Inflammatory macrophage treated with lipopolysaccharide for 1 hour (primary cell): ENCODE measurements at regions not wholly inside any gene's neighbourhood (a gene's known extent, or its start where the extent isn't known, plus 50 kb on each side); places are given as distances from the start of the nearest gene placed in this dataset.
A peak's percentile ranks its signal among the peaks of the same experiment; 100 is the strongest.

Source experiments
- DNase-seq, 2 donors: peaks; one replicate each; pipeline ENCODE4 v3.0.0-alpha.2; 2020 to 2022

DNA sequence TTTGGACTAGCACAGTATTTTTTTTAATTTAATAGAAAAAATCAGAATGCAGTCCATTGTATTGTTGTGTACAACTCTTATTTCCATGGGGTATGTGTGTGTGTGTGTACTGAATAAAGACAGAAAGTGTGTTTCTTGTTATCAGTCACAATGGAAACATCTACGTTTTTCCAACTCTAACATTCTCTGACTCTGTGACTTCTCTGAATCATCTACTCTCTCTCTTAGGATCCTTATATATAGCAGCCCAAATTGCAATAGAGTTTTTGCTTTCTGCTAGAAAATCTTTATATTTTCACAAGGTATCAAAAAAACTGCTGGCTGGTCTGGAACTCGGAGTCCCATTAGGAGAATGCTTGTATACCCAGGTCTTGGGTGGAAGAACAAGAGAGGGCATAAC lies 138.9 kb upstream of the ARID2 start:
- no peak for DNase-seq

DNA sequence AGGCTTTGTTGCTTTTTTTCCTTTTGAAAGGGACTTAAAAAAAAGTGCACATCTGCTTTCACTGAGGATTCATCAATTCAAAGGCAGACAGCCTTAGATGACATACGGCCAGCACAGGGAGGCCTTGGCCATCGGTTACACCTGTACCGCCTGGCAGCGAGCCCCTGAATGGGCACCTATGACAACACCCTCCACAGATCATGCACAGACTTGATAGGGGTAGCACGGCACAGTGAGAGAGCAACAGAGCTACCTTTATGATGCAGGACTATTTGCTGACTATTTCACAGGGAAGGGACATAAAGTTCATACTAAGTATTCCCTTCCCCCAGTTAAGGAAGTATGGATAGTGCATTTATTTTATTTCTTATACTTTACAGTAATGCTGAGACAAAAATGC lies 137.9 kb upstream of the ARID2 start:
- no peak for DNase-seq

DNA sequence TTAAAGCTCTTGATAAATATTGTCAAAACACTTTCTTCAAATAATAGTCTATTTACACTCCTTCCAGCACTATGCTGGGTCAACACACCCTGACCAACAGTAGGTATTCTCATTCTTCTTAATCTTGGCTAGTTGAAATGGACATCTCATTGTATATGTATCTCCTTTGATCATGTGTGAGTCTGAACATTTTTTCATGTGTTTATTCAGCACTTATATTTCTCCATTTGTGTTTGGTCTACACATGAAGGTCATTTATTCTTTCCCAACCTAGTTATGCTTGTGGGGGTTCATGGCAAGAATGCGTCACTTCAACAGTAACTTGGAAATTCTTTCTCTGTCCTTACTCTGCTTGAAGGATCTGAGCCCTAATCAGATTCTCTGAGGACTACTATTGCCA lies 133.1 kb upstream of the ARID2 start:
- no peak for DNase-seq

DNA sequence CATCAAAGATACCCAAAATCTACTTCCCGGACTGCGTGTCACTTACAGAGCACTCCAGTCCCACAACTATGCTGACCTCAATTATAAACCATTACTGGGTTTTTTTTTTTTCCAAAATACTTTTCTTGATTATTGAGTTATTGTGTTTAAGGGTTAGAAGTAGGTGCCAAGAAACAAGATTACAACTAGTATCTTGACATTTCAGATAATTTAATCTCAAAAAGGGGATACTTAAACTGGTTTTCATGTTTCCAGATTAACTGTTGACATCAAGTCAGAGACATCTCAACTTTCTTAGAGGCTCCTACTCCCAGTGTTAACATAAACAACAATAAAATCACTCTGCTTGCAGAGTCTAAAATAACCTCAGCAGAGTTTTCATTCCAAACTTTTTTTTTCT lies 131.2 kb upstream of the ARID2 start:
- DNase-seq = no peak

DNA sequence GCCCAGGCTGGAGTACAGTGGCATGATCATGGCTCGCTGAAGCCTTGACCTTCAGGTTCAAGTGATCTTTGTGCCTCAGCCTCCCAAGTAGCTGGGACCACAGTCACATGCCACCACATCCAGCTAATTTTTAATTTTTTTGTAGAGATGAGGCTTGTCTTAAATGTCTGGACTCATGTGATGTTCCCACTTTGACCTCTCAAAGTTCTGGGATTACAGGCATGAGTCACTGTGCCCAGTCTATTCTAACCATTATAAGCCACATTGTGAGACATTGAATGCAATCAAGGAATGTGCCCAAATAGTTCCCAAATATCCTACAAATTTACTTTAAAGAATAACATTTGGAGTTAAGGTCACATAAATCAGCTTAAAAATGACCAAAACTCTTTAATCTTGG lies 130.7 kb upstream of the ARID2 start:
- no peak for DNase-seq

DNA sequence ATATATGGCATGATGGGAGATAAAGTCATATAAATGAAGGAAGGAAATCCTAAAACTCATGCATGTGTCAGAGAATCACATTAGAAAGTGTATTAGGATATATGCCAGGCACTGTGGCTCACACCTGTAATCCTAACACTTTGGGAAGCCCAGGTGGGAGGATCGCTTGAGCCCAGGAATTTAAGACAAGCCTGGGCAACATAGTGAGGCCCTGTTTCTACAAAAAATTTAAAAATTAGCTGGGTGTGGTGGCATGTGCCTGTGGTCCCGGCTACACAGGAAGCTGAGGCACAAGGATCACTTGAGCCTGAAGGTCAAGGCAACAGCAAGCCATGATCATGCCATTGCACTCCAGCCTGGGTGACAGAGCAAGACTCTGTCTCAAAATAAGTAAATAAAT lies 130.3 kb upstream of the ARID2 start:
- DNase-seq = no peak

DNA sequence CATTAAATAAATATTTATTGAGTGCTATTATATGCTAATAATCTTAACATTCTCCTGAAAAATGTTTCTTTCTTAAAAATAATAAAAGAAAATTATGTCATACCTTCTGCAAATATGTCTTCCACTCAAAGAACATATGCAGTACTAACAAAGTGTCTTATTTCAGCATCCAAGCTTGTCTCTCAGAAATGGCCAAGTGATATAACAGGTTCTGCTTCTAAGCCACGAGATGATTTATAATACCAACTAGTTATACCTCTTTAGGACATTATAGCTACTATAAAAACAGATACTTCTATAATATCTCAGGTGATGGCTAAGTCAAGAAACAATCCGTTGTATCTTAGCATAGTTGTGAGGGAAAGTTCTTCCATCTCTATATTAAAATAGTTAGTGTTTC lies 128.1 kb upstream of the ARID2 start:
- no peak for DNase-seq

DNA sequence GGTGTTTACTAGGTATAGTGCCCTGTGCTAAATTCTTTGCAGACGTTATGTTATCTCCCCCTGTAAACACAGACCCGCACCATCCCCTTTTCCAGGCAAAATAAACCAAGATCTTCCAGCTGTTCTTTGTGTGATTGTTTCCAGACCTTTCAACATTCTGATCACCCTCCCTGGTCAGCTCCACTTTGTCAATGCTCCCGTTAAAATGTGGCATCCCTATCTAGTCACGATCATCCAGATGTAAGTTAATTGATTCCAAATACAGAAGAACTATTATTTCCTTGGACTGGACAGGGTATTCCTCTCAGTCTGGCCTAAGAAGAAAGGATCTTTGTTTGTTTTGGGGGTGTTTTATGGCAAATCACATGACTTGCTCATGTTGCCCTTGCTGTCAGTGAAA lies 127.6 kb upstream of the ARID2 start:
- no peak for DNase-seq

DNA sequence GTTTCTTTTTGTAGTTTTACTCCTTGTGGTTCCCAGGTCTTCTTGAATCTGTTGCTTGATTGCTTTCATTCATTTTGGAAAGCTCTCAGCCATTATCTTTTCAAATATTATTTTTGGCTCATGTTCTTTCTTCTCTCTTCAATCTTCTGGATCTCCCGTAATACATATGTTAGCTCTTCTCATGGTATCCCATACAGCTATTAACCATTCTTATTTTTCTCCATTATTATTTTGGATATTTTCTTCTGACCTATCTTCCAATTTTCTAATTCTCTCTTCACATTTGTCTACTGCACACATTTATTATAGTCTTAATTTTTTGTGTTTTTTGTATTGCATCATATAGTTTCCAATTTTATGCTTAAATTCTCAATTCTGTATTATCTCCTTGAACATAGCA lies 123.9 kb upstream of the ARID2 start:
- DNase-seq = no peak

DNA sequence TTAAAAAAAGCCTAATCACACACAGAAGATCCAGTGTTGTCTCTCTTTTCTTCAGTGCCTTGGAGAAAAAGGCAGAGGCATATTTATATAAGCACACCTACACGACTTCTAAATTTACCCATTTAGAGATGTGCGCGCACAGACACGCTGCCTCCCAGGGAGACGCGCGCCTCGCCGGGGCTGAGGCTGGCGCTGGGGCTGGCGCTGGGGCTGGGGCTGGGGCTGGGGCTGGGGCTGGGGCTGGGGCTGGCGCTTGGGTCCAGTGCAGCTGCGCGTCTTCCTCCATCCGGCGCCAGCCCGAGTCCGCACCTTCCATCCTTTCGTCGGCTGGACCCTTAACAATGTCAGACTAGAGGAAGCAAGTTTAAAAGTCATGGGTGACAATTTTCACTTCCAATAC lies 118.4 kb upstream of the ARID2 start:
- DNase-seq = no peak

DNA sequence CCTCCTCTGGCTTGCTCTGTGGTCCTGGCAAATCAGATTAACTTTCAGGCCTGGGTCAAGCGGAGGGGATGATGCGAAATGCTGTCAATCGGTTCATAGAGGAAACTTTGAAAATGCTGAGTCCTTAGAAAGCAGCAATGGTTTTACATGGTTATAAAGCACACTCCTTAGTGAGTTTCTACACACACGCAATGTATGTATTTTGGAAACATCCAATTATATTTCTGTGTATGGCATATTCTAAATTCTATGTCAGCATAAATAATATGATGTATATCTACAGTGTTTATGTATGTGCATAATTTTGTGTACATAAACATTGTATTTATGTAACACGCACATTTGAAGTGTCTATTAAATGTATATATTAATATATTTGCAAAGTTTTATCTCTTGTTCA lies 118.0 kb upstream of the ARID2 start:
- DNase-seq = no peak

DNA sequence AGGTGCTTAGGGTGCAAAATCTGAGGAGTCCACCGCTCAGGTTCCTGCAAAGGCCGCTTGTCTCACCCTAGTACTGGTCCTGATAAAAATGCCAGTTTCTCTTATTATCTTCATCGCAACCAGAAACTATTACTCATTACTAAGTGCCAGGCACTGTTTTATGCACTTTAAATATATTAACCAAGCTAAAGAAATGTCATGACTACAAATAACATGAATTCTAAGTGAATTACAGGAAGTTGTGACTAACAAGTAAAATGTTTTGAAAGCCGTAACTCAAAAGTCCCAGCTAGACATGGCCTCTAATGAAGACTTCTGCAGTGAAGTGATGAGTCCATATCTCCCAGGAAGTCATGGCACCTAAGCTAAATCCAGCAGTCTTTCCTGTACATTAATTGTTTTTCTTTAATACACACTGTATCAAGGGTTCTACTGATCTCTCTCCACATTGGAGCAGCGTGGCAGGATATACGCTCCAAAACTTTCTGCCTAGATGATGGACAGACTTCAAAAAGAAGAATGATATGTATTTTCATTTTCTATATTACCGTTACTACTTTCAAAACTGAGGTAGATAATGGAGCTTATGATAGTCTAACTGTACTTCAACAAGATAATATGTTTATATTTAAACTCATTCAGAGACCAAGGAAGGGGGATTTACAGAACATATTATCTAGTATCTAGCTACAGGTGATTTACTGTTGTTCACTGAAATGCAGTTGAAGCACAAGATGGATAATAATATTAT lies 117.3 kb upstream of the ARID2 start:
- DNase-seq = peak in 1 of 2 donors; percentile 22

DNA sequence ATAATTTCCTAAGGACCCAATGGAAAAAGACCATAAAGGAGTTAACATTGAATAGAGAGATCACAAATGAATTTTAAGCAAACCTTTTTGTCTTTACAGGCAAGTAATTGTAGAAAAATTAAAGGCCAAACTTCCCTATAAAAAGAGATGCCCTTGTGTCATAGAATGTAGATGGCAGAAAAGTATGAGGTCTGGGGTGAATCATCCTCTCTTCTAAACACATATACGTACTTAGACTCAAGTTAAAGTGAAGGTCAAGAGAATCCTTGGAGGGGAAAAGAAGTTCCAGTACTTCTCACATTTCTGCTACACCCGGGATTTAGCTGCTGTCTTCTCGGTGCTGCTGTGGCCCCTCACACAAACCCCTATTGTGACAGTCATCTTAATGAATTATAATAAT lies 116.2 kb upstream of the ARID2 start:
- peak in 1 of 2 donors; percentile 9 for DNase-seq

DNA sequence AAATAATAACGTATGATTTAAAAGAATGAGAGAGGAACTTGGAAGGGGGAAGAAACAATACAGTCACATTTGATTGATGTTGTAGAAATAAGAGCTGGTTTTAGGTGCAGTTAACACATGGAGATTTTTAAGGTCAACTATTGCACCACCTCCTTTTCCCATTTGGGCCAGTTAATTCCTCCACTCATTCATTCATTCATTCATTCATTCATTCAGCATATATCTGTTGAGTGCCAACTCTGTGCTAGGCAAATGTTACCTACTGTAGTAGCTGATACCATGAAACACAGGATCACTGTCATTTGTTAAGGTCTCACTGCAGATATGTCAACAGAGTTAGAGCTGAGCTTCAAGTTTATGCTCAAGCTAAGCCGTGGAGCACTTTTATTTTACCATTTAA lies 115.7 kb upstream of the ARID2 start:
- DNase-seq = no peak

DNA sequence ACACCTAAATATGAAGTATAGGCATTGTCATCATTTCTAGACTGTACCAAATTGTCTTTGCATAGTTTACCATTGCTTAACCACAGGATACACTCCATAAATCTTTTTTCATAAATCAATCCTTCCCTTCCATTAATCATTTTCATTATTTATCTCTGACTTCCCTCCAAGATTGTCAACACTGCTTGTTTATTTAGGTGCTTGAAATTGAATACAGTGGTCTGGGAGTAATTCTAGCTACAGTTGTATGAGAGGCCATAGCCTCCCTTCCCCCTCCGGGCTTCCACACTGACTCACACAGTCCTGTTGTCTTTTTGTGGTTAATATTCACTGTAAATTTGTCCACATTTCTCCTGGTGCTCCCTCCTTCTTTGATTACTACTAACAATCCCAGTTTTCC lies 114.2 kb upstream of the ARID2 start:
- no peak for DNase-seq

DNA sequence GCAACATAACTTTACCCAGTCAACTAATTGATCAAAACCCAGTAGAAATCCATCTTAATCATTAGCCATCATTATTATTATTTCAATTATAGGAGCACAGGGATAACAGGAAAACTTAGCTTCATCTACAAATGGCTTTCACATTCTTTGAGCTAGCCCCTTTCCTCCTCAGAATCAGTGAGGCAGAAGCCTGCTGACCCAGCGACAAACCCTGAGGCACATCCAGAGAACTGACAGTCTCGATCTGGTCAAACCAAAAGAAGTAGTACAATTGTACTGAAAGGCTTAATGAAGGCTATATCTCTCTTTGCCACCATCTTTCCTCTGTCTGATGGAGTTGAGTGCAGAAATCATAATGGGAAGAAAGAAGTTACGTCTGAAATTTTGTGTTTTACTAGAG lies 109.8 kb upstream of the ARID2 start:
- DNase-seq = no peak

DNA sequence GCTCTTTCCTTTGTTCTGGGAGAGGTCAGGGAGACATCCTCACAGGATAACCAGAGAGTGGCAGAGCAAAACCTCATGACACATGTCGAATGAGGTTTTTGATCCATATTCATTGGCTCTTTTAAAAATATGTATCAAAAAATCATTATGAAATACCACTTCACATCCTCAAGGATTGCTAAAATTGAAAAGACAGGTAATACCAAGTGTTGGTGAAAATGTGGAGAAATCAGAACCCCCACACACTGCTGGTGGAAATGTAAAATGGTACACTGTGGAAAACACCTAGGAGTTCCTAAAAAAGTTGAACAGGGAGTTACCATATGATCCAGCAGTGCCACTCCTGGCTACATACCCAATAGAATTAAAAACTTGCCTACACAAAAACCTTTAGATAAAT lies 107.8 kb upstream of the ARID2 start:
- DNase-seq = no peak

DNA sequence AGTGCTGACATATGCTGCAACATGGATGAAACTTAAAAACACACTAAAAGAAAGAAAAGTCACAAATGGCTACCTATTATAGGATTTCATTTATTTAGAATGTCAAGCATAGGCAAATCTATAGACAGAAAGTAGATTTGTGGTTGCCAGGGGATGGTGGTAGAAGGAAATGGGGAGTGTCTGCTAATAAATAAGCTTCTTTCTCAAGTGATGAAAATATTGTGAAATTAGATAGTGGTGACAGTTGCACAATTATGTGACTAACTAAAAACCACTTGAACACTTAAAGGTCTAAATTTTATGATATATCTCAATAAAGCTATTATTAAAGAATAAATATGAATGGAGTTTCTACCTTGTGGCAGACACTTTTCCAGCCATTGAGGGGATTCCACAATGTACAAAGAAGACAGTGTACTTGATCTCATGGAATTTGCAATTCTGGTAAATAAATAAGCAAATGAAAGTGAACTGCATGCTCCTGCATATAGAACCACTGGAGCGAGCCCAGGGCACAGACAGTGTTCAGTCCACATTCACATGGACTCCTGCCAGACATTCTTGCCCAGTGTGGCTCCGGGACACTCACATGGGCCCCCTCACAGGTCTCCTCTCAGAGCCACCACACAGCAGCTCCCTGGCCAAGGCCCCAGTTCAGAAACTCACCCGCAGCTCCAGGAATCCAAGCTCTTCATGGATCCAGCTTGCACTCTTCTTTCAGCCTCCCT lies 107.1 kb upstream of the ARID2 start:
- peak; percentile 59 to 75 for DNase-seq

DNA sequence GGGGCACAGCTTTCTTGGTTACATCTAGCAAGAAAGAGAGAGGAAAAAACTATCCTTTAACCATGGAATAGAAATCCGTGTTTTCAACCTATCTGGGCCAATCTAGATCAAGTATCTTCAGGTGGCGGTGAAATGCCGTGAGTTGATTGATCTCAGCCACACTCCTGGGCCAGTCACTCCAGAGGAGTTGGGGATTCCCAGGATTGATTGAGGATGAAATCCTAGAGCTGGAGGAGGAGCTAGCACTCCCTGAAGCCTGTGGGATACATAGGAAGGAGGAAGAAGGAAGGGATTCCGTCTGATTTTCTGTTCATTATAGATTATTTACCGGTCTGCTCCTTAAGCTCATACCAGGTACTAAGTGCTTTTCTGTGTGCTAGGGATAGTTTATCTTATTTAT lies 106.3 kb upstream of the ARID2 start:
- DNase-seq = no peak

DNA sequence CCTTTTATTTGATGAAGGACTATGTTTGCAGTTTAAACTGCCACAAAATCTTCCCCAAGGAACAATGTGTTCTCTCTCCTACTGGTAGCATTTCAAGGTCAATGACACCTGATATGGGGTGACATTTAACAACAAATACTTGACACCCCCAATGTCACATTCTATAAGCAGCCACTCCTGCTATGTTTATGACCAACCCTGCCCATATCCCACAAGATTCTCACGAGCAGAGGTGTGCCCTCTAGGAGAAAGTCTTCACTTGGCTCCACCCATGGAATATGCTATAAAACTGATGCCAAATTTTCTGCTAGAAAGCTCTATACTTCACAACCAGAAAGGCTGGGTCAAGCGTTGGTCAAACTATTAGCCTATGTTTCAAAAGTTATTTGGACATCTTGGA lies 105.6 kb upstream of the ARID2 start:
- DNase-seq = no peak

DNA sequence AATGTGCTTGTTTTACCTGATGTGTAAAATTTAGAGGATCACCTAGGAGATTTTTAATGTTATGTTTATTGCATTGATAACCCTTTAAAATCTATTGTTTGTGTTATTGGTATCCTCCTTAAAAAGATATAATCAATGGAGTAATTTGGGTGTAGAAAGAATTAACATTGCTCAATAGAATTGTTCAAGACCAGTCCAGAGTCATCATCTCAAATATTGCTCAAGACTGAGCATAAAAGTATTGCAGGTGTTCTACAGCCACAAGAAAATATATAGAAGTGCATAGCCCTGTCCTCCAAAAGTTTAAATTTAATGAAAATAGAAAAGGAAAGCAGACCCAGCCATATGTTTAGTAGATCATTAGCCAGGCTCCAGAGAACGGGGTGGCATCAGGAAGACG lies 102.5 kb upstream of the ARID2 start:
- no peak for DNase-seq

DNA sequence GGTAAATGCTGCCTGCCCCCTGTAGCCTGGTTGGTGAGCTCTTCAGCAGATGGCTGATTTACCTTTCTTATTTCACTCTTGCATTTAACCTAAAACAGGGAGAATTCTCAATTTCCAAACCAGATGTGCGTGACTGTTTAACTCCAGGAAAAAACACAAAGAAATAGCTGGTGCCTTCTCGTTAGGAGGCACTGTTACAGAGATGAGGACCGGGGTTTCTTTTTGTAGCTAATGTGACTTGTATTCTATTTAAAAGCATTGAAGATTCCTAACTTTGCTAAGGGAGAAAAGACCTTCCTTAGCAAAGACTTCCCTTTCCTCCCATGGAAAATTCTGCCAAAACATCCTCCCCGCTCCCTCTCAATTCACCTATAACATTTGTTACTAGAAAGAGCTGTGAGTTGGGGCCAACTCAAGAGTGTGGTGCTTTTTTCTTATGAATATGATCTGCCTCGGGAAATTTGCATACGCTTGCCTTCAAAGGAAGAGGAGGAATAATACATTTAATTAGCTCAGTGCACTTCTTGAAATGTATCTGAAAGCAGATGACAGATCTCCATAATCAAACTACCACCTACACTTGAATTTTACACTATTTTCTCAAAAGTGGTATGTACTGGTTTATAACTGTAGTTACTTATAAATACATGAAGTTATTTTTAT lies 102.0 kb upstream of the ARID2 start:
- no peak for DNase-seq

DNA sequence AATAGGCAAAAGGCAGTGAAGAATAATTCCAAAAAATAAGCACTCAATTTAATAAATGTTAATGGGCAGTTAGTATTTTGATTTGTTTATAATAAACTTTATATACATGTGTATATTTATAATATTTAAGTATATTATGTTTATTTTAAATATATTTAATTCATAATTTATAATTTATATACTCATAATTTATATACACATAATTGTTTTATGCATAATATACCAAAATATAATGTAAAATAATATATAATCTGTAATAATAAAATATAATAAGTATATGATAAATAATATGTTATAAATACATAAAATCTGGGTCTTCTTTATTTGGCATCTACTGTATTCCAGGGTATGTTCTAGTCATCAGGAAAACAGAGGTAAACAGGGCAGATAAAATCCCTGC lies 100.2 kb upstream of the ARID2 start:
- no peak for DNase-seq

DNA sequence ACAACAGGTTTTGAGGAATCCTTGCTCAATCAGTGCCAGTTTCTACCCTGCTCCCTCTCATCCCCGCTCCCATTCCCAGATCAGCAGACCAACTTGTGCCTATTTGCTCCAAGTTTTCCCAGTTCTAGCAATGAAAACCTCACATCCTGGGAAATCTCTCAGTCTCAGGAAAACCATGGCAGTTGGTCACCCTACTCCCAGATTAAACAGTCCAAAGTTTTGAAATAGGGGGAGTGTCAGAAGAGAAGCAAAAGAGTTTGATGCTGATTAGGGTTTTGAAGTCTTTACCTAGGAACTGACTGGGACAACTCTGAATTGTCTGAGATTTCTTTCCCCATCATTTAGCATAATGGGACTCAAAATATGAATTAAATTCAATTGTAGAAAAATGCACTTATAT lies 95.8 kb upstream of the ARID2 start:
- DNase-seq = no peak
